ENCODE measurements at regions not wholly inside any gene's neighbourhood (a gene's known extent, or its start where the extent isn't known, plus 50 kb on each side); places are given as distances from the start of the nearest gene placed in this dataset.

DNA sequence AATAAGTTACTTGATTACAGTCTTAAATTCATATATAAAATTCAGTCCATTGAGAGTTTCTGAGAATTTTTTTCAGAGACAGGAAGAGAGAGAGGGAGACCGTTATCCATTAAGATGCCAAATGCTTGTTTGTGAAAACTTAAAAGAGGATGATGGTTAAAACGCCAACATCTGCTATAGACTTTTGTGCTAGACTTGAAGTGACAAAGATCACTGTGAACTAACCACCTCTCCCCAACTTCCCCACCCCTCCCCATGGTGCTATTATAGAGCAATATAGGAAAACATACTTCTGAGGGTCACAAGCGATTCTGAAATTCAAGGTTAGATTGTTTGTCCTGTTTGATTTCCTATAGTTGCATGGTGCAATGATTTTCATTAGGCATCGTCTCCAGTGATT, 440.8 kb downstream of the RMST start:
- TF ChIP-seq CTCF (IDR thresholded peaks at IDR 0.05; ENCODE audit: low read length) (no peak), EZH2 (IDR thresholded peaks at IDR 0.05; ENCODE audit: borderline replicate concordance, low read length) (no peak)
